Hepatocyte (in vitro differentiated cells): ENCODE measurements at regions not wholly inside any gene's neighbourhood (a gene's known extent, or its start where the extent isn't known, plus 50 kb on each side); places are given as distances from the start of the nearest gene placed in this dataset.

Experiments used
- EZH2 ChIP-seq: fragments of 200-600 bp; sonication (generic); IDR thresholded peaks from 2 replicates; pipeline ENCODE4 v1.6.1; 2016; ENCODE audit warnings: antibody characterized with exemption, mild to moderate bottlenecking, borderline replicate concordance
- TF ChIP-seq, protein P1 (sequence below): fragments of 200-600 bp; sonication (generic); IDR thresholded peaks from 2 replicates; pipeline ENCODE4 v1.5.1; 2016; ENCODE audit warnings: antibody characterized with exemption, mild to moderate bottlenecking; ENCODE audit not compliant: poor library complexity

DNA sequence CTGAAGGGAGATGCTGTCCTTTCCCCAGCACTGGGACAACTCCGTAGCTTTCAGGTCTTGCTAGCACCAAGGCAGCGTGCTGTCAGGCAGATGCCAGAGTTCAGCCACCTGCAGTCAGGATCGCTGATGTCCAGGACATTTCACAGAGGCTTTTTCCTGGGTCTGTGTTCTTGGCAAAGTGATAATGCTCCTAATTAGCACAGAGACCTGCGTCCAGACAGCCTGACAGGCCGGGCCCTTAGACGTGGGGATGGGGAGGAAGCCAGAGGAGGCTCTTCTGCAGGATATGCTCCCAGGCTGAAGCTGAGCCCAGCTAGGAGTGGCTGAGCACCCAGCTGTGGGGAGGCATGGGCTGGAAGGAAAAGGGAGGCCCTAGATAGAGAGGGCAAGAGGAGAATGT lies 82.5 kb upstream of the TBX20 start:
- TF ChIP-seq, protein P1, sequence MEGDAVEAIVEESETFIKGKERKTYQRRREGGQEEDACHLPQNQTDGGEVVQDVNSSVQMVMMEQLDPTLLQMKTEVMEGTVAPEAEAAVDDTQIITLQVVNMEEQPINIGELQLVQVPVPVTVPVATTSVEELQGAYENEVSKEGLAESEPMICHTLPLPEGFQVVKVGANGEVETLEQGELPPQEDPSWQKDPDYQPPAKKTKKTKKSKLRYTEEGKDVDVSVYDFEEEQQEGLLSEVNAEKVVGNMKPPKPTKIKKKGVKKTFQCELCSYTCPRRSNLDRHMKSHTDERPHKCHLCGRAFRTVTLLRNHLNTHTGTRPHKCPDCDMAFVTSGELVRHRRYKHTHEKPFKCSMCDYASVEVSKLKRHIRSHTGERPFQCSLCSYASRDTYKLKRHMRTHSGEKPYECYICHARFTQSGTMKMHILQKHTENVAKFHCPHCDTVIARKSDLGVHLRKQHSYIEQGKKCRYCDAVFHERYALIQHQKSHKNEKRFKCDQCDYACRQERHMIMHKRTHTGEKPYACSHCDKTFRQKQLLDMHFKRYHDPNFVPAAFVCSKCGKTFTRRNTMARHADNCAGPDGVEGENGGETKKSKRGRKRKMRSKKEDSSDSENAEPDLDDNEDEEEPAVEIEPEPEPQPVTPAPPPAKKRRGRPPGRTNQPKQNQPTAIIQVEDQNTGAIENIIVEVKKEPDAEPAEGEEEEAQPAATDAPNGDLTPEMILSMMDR: no peak
- no peak for TF ChIP-seq EZH2
